CD4-positive, alpha-beta T cell (primary cell): ENCODE measurements at regions not wholly inside any gene's neighbourhood (a gene's known extent, or its start where the extent isn't known, plus 50 kb on each side); places are given as distances from the start of the nearest gene placed in this dataset.

ENCODE experiments used
- ATAC-seq: fragments of 200-7000 bp; cut with Tn5 transposase; one replicate; pipeline ENCODE4 v1.10.0; 2022; ENCODE audit warnings: mild to moderate bottlenecking; ENCODE audit not compliant: poor library complexity
- CTCF ChIA-PET: fragments of 350-600 bp; sonication (Branson Sonifier 250); formaldehyde crosslinking; loops from one replicate; lab custom pipeline; 2021; ENCODE audit warnings: antibody characterized with exemption, inconsistent platforms; lab: Charles Lee
- POLR2A ChIA-PET: fragments of 350-600 bp; sonication (Branson Sonifier 250); formaldehyde crosslinking; loops from one replicate; lab custom pipeline; 2021; ENCODE audit warnings: antibody characterized with exemption, inconsistent platforms; lab: Charles Lee
- DNase-seq, 14 experiments: peaks; one replicate each; pipeline ENCODE4 v3.0.0-alpha.2; 2013 to 2020; ENCODE audit warnings: mixed read lengths in 2 of 14
- H3K27ac ChIP-seq, 2 donors: one replicate each; pipeline versions ENCODE4 v1.5.1 to v1.7.0; 2013; ENCODE audit warnings: low read length in 2 of 2, low read depth in 1 of 2, mild to moderate bottlenecking in 1 of 2
- H3K27me3 ChIP-seq, 2 experiments: 1 replicate in 1 of 2; 2 replicates in 1 of 2; pipeline versions ENCODE4 v1.6.1 to v1.7.0; 2013; ENCODE audit warnings: low read length in 2 of 2, control low read depth in 1 of 2, mild to moderate bottlenecking in 1 of 2, moderate library complexity in 1 of 2; ENCODE audit not compliant: insufficient read depth in 2 of 2, control insufficient read depth in 1 of 2
- H3K36me3 ChIP-seq: one replicate; pipeline ENCODE4 v1.6.1; 2013; ENCODE audit warnings: low read length, control low read depth; ENCODE audit not compliant: insufficient read depth
- H3K4me1 ChIP-seq: one replicate; pipeline ENCODE4 v1.6.1; 2013; ENCODE audit warnings: low read length, control low read depth; ENCODE audit not compliant: insufficient read depth
- H3K4me3 ChIP-seq: one replicate; pipeline ENCODE4 v1.5.1; 2013; ENCODE audit warnings: mild to moderate bottlenecking, low read length, moderate library complexity
- H3K9me3 ChIP-seq, 2 experiments: 1 replicate in 1 of 2; 2 replicates in 1 of 2; pipeline versions ENCODE4 v1.6.1 to v1.7.0; 2013; ENCODE audit warnings: low read length in 2 of 2, mild to moderate bottlenecking in 2 of 2, control low read depth in 1 of 2, moderate library complexity in 1 of 2; ENCODE audit not compliant: control insufficient read depth in 1 of 2, insufficient read depth in 1 of 2
- H3K27ac Mint-ChIP-seq: one replicate; pipeline ENCODE4 v1.8.0; 2020; ENCODE audit warnings: mixed read lengths
- H3K27me3 Mint-ChIP-seq: one replicate; pipeline ENCODE4 v1.8.0; 2021; ENCODE audit warnings: mixed read lengths
- H3K36me3 Mint-ChIP-seq: one replicate; pipeline ENCODE4 v1.8.0; 2021; ENCODE audit warnings: low read depth, mixed read lengths
- H3K4me1 Mint-ChIP-seq: one replicate; pipeline ENCODE4 v1.8.0; 2021; ENCODE audit warnings: low read depth, mixed read lengths
- H3K4me3 Mint-ChIP-seq: one replicate; pipeline ENCODE4 v1.8.0; 2020; ENCODE audit warnings: mild to moderate bottlenecking, mixed read lengths
- H3K9me3 Mint-ChIP-seq: one replicate; pipeline ENCODE4 v1.8.0; 2020; ENCODE audit warnings: mixed read lengths
- CTCF ChIP-seq: fragments of 200-600 bp; IDR thresholded peaks from one replicate; pipeline ENCODE4 v1.8.0; 2022; ENCODE audit warnings: antibody characterized with exemption, mild to moderate bottlenecking
- intact Hi-C, 2 experiments: fragments of 100-400 bp; cut with DNase I in 1 of 2; cut with micrococcal nuclease in 1 of 2; formaldehyde crosslinking; loops; one replicate each; pipeline versions ENCODE4 v1.15.1 to v1.9.0; 2023 to 2025; cut with DNase I, micrococcal nuclease

- DNase-seq (no peak), ATAC-seq (no peak)
- Mint-ChIP-seq H3K4me1 (no peaks in the 10 kb centered on the region), H3K36me3 (no peaks in the 10 kb centered on the region), H3K9me3 (no peaks in the 10 kb centered on the region), H3K27ac (no peak overlapping the region), H3K27me3 (peaks cover 16% of the 10 kb centered on the region), H3K4me3 (no peak overlapping the region)
- no peaks in the 10 kb centered on the region for H3K36me3 ChIP-seq
- intact Hi-C loops = no loop called here
- H3K27me3 ChIP-seq = no peaks in the 10 kb centered on the region
- POLR2A ChIA-PET = no interaction called here
- H3K9me3 ChIP-seq = no peaks in the 10 kb centered on the region
- no peaks in the 10 kb centered on the region for H3K4me1 ChIP-seq
- H3K27ac ChIP-seq = no peak overlapping the region
- CTCF ChIA-PET = no interaction called here
- no peak overlapping the region for H3K4me3 ChIP-seq
- TF ChIP-seq CTCF = no peak
These were observed 80.6 kb upstream of the TRABD2B start for GRCh38 chr1:48077795-48078222.

- Mint-ChIP-seq H3K4me1 (no peaks in the 10 kb centered on the region), H3K36me3 (no peaks in the 10 kb centered on the region), H3K4me3 (no peak overlapping the region), H3K27me3 (peaks cover 17% of the 10 kb centered on the region), H3K9me3 (no peaks in the 10 kb centered on the region), H3K27ac (no peak overlapping the region)
- DNase-seq (no peak), ATAC-seq (no peak)
- POLR2A ChIA-PET = no interaction called here
- Histone ChIP-seq H3K27ac (no peak overlapping the region), H3K27me3 (no peaks in the 10 kb centered on the region), H3K36me3 (no peaks in the 10 kb centered on the region), H3K4me1 (no peaks in the 10 kb centered on the region), H3K4me3 (no peak overlapping the region), H3K9me3 (no peaks in the 10 kb centered on the region)
- TF ChIP-seq CTCF = no peak
- CTCF ChIA-PET = no interaction called here
- intact Hi-C loops = no loop called here
These were observed 78.8 kb upstream of the TRABD2B start for GRCh38 chr1:48076017-48076416.

GRCh38 chr1:48073798-48074530 is 76.8 kb upstream of the TRABD2B start:
- H3K9me3 Mint-ChIP-seq = no peaks in the 10 kb centered on the region
- ATAC-seq (no peak), DNase-seq (no peak)
- Histone ChIP-seq H3K27me3 (no peaks in the 10 kb centered on the region), H3K4me3 (no peak overlapping the region), H3K4me1 (no peaks in the 10 kb centered on the region), H3K27ac (no peak overlapping the region), H3K9me3 (no peaks in the 10 kb centered on the region), H3K36me3 (no peaks in the 10 kb centered on the region)
- ChIA-PET POLR2A (no interaction called here), CTCF (interaction anchor here (1.4 kb wide), 1 partner anchor 20 kb away, joined by 4 read pairs; no protein-coding TSS in a partner anchor)
- intact Hi-C loops = no loop called here
- no peak overlapping the region for H3K4me3 Mint-ChIP-seq
- TF ChIP-seq CTCF = no peak
- peaks cover 23% of the 10 kb centered on the region for H3K27me3 Mint-ChIP-seq
- no peaks in the 10 kb centered on the region for H3K4me1 Mint-ChIP-seq
- no peak overlapping the region for H3K27ac Mint-ChIP-seq
- H3K36me3 Mint-ChIP-seq = no peaks in the 10 kb centered on the region
